ENCODE measurements at regions not wholly inside any gene's neighbourhood (a gene's known extent, or its start where the extent isn't known, plus 50 kb on each side); places are given as distances from the start of the nearest gene placed in this dataset.

DNA sequence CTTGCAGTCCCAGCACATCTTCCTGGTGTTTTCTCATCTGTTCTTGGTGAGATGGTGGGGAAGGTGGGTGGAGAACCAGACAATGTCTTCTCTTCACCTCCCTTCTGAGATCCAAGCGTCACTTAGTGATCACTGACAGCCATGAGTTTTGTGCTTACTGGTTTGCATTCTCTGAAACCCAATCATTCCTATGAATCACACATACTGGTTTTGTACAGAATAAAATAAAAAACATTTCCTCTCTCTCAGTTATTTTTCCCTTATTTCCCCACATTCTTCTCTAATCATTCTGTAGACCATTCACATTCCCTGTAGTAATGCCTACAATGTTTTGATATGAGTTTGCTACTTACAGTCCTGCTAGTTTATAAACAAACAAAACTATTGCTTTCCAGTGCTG, 143.8 kb upstream of the SLC13A1 start (continued):
- TF ChIP-seq JUNB (IDR thresholded peaks at IDR 0.05; ENCODE audit: unreplicated experiment) (no peak), NANOG (IDR thresholded peaks at IDR 0.05; ENCODE audit: borderline replicate concordance) (no peak), ZNF331 (CRISPR knock-in tag; IDR thresholded peaks at IDR 0.05; ENCODE audit: low read depth) (no peak), EZH2 (IDR thresholded peaks at IDR 0.05; ENCODE audit: low read depth, unreplicated experiment) (no peak), ETS1 (IDR thresholded peaks at IDR 0.05) (no peak), POLR2AphosphoS5 (IDR thresholded peaks at IDR 0.05; ENCODE audit: low read depth) (no peak)

DNA sequence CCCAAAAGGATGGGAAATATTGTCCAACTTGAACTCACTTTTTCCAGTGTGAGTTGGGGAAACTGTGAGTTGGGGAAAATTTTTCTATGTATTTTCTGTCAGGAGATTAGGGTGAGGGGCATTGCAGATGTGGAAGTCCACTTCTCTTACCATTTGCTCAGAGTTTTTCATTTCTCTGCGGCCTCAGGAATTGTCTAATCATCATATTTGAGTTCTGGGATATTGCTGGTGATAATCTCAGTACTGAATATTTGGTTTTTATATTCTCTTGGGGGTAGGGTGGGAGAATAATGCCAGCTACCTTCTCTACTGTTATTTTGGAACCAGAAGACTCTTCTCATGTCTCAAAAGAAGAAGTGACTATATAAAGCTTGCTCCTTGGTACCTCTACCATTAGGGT, 141.3 kb upstream of the SLC13A1 start:
- no peak overlapping the region for H2AFZ ChIP-seq
- no peaks in the 10 kb centered on the region for H4K20me1 ChIP-seq (replicated peaks; ENCODE audit: insufficient read depth)
- TF ChIP-seq EZH2phosphoT487 (IDR thresholded peaks at IDR 0.05; ENCODE audit: unreplicated experiment) (no peak), JUNB (IDR thresholded peaks at IDR 0.05; ENCODE audit: unreplicated experiment) (no peak), REST (IDR thresholded peaks at IDR 0.05; ENCODE audit: unreplicated experiment) (no peak), ETS1 (IDR thresholded peaks at IDR 0.05) (no peak), POLR2AphosphoS5 (IDR thresholded peaks at IDR 0.05; ENCODE audit: low read depth) (no peak), NANOG (IDR thresholded peaks at IDR 0.05; ENCODE audit: borderline replicate concordance) (no peak), EZH2 (IDR thresholded peaks at IDR 0.05; ENCODE audit: low read depth, unreplicated experiment) (no peak), STAT1 (IDR thresholded peaks at IDR 0.05; ENCODE audit: unreplicated experiment) (no peak)
- TF ChIP-seq, protein P1, sequence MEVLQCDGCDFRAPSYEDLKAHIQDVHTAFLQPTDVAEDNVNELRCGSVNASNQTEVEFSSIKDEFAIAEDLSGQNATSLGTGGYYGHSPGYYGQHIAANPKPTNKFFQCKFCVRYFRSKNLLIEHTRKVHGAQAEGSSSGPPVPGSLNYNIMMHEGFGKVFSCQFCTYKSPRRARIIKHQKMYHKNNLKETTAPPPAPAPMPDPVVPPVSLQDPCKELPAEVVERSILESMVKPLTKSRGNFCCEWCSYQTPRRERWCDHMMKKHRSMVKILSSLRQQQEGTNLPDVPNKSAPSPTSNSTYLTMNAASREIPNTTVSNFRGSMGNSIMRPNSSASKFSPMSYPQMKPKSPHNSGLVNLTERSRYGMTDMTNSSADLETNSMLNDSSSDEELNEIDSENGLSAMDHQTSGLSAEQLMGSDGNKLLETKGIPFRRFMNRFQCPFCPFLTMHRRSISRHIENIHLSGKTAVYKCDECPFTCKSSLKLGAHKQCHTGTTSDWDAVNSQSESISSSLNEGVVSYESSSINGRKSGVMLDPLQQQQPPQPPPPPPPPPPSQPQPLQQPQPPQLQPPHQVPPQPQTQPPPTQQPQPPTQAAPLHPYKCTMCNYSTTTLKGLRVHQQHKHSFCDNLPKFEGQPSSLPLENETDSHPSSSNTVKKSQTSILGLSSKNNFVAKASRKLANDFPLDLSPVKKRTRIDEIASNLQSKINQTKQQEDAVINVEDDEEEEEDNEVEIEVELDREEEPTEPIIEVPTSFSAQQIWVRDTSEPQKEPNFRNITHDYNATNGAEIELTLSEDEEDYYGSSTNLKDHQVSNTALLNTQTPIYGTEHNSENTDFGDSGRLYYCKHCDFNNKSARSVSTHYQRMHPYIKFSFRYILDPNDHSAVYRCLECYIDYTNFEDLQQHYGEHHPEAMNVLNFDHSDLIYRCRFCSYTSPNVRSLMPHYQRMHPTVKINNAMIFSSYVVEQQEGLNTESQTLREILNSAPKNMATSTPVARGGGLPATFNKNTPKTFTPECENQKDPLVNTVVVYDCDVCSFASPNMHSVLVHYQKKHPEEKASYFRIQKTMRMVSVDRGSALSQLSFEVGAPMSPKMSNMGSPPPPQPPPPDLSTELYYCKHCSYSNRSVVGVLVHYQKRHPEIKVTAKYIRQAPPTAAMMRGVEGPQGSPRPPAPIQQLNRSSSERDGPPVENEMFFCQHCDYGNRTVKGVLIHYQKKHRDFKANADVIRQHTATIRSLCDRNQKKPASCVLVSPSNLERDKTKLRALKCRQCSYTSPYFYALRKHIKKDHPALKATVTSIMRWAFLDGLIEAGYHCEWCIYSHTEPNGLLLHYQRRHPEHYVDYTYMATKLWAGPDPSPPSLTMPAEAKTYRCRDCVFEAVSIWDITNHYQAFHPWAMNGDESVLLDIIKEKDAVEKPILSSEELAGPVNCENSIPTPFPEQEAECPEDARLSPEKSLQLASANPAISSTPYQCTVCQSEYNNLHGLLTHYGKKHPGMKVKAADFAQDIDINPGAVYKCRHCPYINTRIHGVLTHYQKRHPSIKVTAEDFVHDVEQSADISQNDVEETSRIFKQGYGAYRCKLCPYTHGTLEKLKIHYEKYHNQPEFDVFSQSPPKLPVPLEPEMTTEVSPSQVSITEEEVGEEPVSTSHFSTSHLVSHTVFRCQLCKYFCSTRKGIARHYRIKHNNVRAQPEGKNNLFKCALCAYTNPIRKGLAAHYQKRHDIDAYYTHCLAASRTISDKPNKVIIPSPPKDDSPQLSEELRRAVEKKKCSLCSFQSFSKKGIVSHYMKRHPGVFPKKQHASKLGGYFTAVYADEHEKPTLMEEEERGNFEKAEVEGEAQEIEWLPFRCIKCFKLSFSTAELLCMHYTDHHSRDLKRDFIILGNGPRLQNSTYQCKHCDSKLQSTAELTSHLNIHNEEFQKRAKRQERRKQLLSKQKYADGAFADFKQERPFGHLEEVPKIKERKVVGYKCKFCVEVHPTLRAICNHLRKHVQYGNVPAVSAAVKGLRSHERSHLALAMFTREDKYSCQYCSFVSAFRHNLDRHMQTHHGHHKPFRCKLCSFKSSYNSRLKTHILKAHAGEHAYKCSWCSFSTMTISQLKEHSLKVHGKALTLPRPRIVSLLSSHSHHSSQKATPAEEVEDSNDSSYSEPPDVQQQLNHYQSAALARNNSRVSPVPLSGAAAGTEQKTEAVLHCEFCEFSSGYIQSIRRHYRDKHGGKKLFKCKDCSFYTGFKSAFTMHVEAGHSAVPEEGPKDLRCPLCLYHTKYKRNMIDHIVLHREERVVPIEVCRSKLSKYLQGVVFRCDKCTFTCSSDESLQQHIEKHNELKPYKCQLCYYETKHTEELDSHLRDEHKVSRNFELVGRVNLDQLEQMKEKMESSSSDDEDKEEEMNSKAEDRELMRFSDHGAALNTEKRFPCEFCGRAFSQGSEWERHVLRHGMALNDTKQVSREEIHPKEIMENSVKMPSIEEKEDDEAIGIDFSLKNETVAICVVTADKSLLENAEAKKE (CRISPR knock-in tag; IDR thresholded peaks at IDR 0.05) = no peak
- H3K4me3 ChIP-seq = no peak overlapping the region
- H3K4me1 Mint-ChIP-seq = no peaks in the 10 kb centered on the region
- DNase-seq (ENCODE audit: low spot score) = no peak
- H3K79me2 ChIP-seq (replicated peaks; ENCODE audit: insufficient read depth) = no peaks in the 10 kb centered on the region
- H3K4me1 ChIP-seq (ENCODE audit: insufficient read depth) = no peaks in the 10 kb centered on the region
- no peaks in the 10 kb centered on the region; the same call in 2 of the 3 replicates for H3K9me3 Mint-ChIP-seq
- H3K36me3 Mint-ChIP-seq (ENCODE audit: low read depth) = no peaks in the 10 kb centered on the region
- no peaks in the 10 kb centered on the region for H3K27me3 ChIP-seq (ENCODE audit: insufficient read depth)
- no peaks in the 10 kb centered on the region for H3K36me3 ChIP-seq (ENCODE audit: insufficient read depth)
- H3K27ac ChIP-seq (ENCODE audit: low read depth) = no peak overlapping the region
- no peak overlapping the region for H3K4me3 Mint-ChIP-seq
- H3K4me2 ChIP-seq = no peak overlapping the region
- no peak for ATAC-seq
- H3K27me3 Mint-ChIP-seq (ENCODE audit: insufficient read depth, low read depth, poor library complexity) = no peaks in the 10 kb centered on the region
- no peak overlapping the region for H3K27ac Mint-ChIP-seq
- H3F3A ChIP-seq (replicated peaks; ENCODE audit: low read depth) = no peaks in the 10 kb centered on the region
- H3K9me2 ChIP-seq (ENCODE audit: insufficient read depth) = no peaks in the 10 kb centered on the region

All from GM23338 (cell line).